ENCODE measurements at regions not wholly inside any gene's neighbourhood (a gene's known extent, or its start where the extent isn't known, plus 50 kb on each side); places are given as distances from the start of the nearest gene placed in this dataset.

- H3K4me1 ChIP-seq = no peaks in the 10 kb centered on the region
- H3K27ac ChIP-seq = no peak overlapping the region
- no peak for TF ChIP-seq Cebpa-rat (IDR thresholded peaks at IDR 0.05)
- no peaks in the 10 kb centered on the region for H3K36me3 ChIP-seq
- H3K9me3 ChIP-seq = no peaks in the 10 kb centered on the region
- H3K27me3 ChIP-seq = no peaks in the 10 kb centered on the region
- no peak overlapping the region for H3K4me2 ChIP-seq
- H4K20me1 ChIP-seq = no peaks in the 10 kb centered on the region
- no peak overlapping the region for H3K9ac ChIP-seq
- H3K4me3 ChIP-seq = no peak overlapping the region
These were observed 1514.2 kb downstream of the MRPL39 start for GRCh38 chr21:24093032-24093431.

- no peaks in the 10 kb centered on the region for H4K20me1 ChIP-seq
- H3K36me3 ChIP-seq = no peaks in the 10 kb centered on the region; the same call in 1 of the 2 replicates
- no peaks in the 10 kb centered on the region for H3K27me3 ChIP-seq
- H3K27ac ChIP-seq = no peak overlapping the region
- TF ChIP-seq Cebpa-rat (IDR thresholded peaks at IDR 0.05) = no peak
- H3K4me1 ChIP-seq = no peaks in the 10 kb centered on the region
- H3K4me2 ChIP-seq = no peak overlapping the region
- H3K4me3 ChIP-seq = no peak overlapping the region
- peaks cover 25% of the 10 kb centered on the region for H3K9me3 ChIP-seq
- no peak overlapping the region for H3K9ac ChIP-seq
These were observed 1531.1 kb downstream of the MRPL39 start for GRCh38 chr21:24076179-24076578.

- no peak for TF ChIP-seq Cebpa-rat (IDR thresholded peaks at IDR 0.05)
- H3K4me1 ChIP-seq = peaks cover 5% of the 10 kb centered on the region
- no peaks in the 10 kb centered on the region for H3K36me3 ChIP-seq
- H3K4me2 ChIP-seq = no peak overlapping the region
- H3K9ac ChIP-seq = no peak overlapping the region
- H3K27me3 ChIP-seq = no peaks in the 10 kb centered on the region
- no peak overlapping the region for H3K27ac ChIP-seq
- H4K20me1 ChIP-seq = no peaks in the 10 kb centered on the region
- no peaks in the 10 kb centered on the region; the same call in 1 of the 2 replicates for H3K9me3 ChIP-seq
- H3K4me3 ChIP-seq = no peak overlapping the region
These were observed 1551.6 kb downstream of the MRPL39 start for GRCh38 chr21:24055696-24056095.

GRCh38 chr21:24050231-24050630, 1557.0 kb downstream of the MRPL39 start:
- Histone ChIP-seq H4K20me1 (no peaks in the 10 kb centered on the region), H3K36me3 (no peaks in the 10 kb centered on the region), H3K27me3 (no peaks in the 10 kb centered on the region), H3K9me3 (no peaks in the 10 kb centered on the region; the same call in 1 of the 2 replicates), H3K4me2 (peak overlapping the region; percentile 67), H3K27ac (peak overlapping the region; percentile 73), H3K9ac (no peak overlapping the region), H3K4me3 (peak overlapping the region; percentile 12; the same call in 1 of the 2 replicates), H3K4me1 (peaks cover 52% of the 10 kb centered on the region)
- TF ChIP-seq Cebpa-rat (IDR thresholded peaks at IDR 0.05) = no peak

GRCh38 chr21:24046829-24047443, 1560.3 kb downstream of the MRPL39 start:
- H3K27ac ChIP-seq = peak overlapping the region; percentile 74
- no peaks in the 10 kb centered on the region for H3K36me3 ChIP-seq
- peak overlapping the region; percentile 57 for H3K4me2 ChIP-seq
- peaks cover 3% of the 10 kb centered on the region; the same call in 1 of the 2 replicates for H3K9me3 ChIP-seq
- no peak overlapping the region for H3K4me3 ChIP-seq
- H3K9ac ChIP-seq = peak overlapping the region; percentile 36; the same call in 1 of the 2 replicates
- peaks cover 59% of the 10 kb centered on the region for H3K4me1 ChIP-seq
- TF ChIP-seq Cebpa-rat (IDR thresholded peaks at IDR 0.05) = no peak
- no peaks in the 10 kb centered on the region for H3K27me3 ChIP-seq
- no peaks in the 10 kb centered on the region for H4K20me1 ChIP-seq

- Histone ChIP-seq H3K4me2 (peak overlapping the region; percentile 57), H3K27ac (peak overlapping the region; percentile 74), H4K20me1 (no peaks in the 10 kb centered on the region), H3K27me3 (no peaks in the 10 kb centered on the region), H3K4me3 (no peak overlapping the region), H3K4me1 (peaks cover 55% of the 10 kb centered on the region), H3K9ac (no peak overlapping the region), H3K9me3 (peaks cover 7% of the 10 kb centered on the region), H3K36me3 (no peaks in the 10 kb centered on the region)
- no peak for TF ChIP-seq Cebpa-rat (IDR thresholded peaks at IDR 0.05)
These were observed 1561.5 kb downstream of the MRPL39 start for GRCh38 chr21:24045775-24046215.

- Histone ChIP-seq H4K20me1 (no peaks in the 10 kb centered on the region), H3K9ac (no peak overlapping the region), H3K4me3 (no peak overlapping the region), H3K4me2 (peak overlapping the region; percentile 57), H3K4me1 (peaks cover 51% of the 10 kb centered on the region), H3K9me3 (peaks cover 7% of the 10 kb centered on the region), H3K27me3 (no peaks in the 10 kb centered on the region), H3K27ac (no peak overlapping the region), H3K36me3 (no peaks in the 10 kb centered on the region)
- no peak for TF ChIP-seq Cebpa-rat (IDR thresholded peaks at IDR 0.05)
These were observed 1561.9 kb downstream of the MRPL39 start for GRCh38 chr21:24045373-24045772.

- H3K4me2 ChIP-seq = no peak overlapping the region
- no peaks in the 10 kb centered on the region for H3K36me3 ChIP-seq
- no peak overlapping the region for H3K4me3 ChIP-seq
- H3K9ac ChIP-seq = no peak overlapping the region
- H4K20me1 ChIP-seq = no peaks in the 10 kb centered on the region
- H3K27me3 ChIP-seq = no peaks in the 10 kb centered on the region
- TF ChIP-seq Cebpa-rat (IDR thresholded peaks at IDR 0.05) = no peak
- no peak overlapping the region for H3K27ac ChIP-seq
- H3K4me1 ChIP-seq = peaks cover 32% of the 10 kb centered on the region
- H3K9me3 ChIP-seq = peaks cover 7% of the 10 kb centered on the region; the same call in 1 of the 2 replicates
These were observed 1564.6 kb downstream of the MRPL39 start for GRCh38 chr21:24042687-24043086.

GRCh38 chr21:24032709-24033232, 1574.5 kb downstream of the MRPL39 start:
- H3K9me3 ChIP-seq = peaks cover 16% of the 10 kb centered on the region
- H3K4me1 ChIP-seq = no peaks in the 10 kb centered on the region
- H3K4me3 ChIP-seq = no peak overlapping the region
- no peak for TF ChIP-seq Cebpa-rat (IDR thresholded peaks at IDR 0.05)
- no peak overlapping the region for H3K4me2 ChIP-seq
- H3K36me3 ChIP-seq = no peaks in the 10 kb centered on the region
- no peak overlapping the region for H3K27ac ChIP-seq
- H4K20me1 ChIP-seq = no peaks in the 10 kb centered on the region
- H3K27me3 ChIP-seq = no peaks in the 10 kb centered on the region
- no peak overlapping the region for H3K9ac ChIP-seq

GRCh38 chr21:24027396-24027795, 1579.9 kb downstream of the MRPL39 start:
- no peaks in the 10 kb centered on the region for H3K27me3 ChIP-seq
- H3K4me3 ChIP-seq = no peak overlapping the region
- TF ChIP-seq Cebpa-rat (IDR thresholded peaks at IDR 0.05) = no peak
- H3K36me3 ChIP-seq = no peaks in the 10 kb centered on the region
- H3K4me1 ChIP-seq = no peaks in the 10 kb centered on the region
- H3K4me2 ChIP-seq = no peak overlapping the region
- no peaks in the 10 kb centered on the region for H3K9me3 ChIP-seq
- no peaks in the 10 kb centered on the region for H4K20me1 ChIP-seq
- H3K9ac ChIP-seq = no peak overlapping the region
- H3K27ac ChIP-seq = no peak overlapping the region
